ENCODE measurements at regions not wholly inside any gene's neighbourhood (a gene's known extent, or its start where the extent isn't known, plus 50 kb on each side); places are given as distances from the start of the nearest gene placed in this dataset.

DNA sequence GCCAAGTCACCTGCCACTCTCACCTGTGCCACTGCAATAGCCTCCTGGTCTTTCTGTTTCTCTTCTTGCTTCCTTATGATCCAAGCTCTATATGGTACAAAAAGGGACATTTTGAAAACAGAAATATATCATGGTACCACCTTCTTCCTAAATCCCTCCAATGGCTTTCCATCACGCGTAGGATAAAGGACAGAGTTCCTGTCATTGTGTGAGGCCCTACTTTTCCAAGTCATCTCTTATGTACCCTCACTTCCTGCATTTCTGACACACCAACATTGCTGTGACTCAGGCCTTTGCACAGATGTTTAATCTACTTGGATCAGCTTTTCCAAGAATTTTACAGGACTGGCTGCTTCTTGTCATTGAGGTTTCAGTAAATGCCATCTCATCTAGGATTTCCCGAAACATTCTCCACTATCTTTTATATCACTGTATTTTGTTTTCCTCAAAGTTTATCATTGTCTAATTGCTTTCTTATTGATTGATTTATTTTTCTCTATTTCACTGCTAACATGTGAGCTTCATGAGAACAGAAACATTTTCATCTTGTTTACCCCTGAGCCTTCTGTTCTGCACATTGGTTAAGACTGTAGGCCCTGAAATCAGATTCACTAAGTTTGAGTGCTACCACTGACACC lies 426.1 kb upstream of the FANCL start:
- in situ Hi-C loops (cut with MboI) = no loop called here
- ChIA-PET RAD21 (ENCODE audit: unreplicated experiment) (interaction anchor here (0.6 kb wide), 1 partner anchor 758 kb away, joined by 3 read pairs; no protein-coding TSS in a partner anchor), POLR2A (no interaction called here), CTCF (no interaction called here), SMC1A (ENCODE audit: uncharacterized antibody, unreplicated experiment) (no interaction called here)
- no peaks in the 10 kb centered on the region for H4K20me1 ChIP-seq (ENCODE audit: control insufficient read depth, insufficient read depth)
- intact Hi-C loops (cut with micrococcal nuclease; ENCODE audit: unreplicated experiment) = no loop called here
- FAIRE-seq (no peak), DNase-seq (ENCODE audit: low read depth, low spot score) (no peak), ATAC-seq (no peak)
- BruUV-seq (replicated peaks) = no TSS peak
- no peaks in the 10 kb centered on the region for H3K36me3 ChIP-seq (ENCODE audit: control insufficient read depth in 2 of 2, insufficient read depth in 2 of 2, low read length in 1 of 2)
- WGBS (ENCODE audit: insufficient coverage, insufficient replicate concordance, low lambda C conversion rate, missing lambda C conversion rate) = 64% methylated on average over 3 of the region's 3 CpGs
- no peak overlapping the region for H3K4me3 ChIP-seq
- H3K9ac ChIP-seq (ENCODE audit: control insufficient read depth, insufficient read depth, low read length) = no peak overlapping the region
- H3K27me3 ChIP-seq (replicated peaks in 1 of 2; ENCODE audit: control insufficient read depth in 2 of 2, insufficient read depth in 2 of 2, low read length in 1 of 2) = no peaks in the 10 kb centered on the region
- no peaks in the 10 kb centered on the region for H3K79me2 ChIP-seq (ENCODE audit: control insufficient read depth, insufficient read depth, low read length)
- no peak overlapping the region for H3K27ac ChIP-seq (ENCODE audit: control insufficient read depth, insufficient read depth)
- no peaks in the 10 kb centered on the region for H3K9me3 ChIP-seq (replicated peaks; ENCODE audit: control insufficient read depth, insufficient read depth, low read length)
- H3K4me2 ChIP-seq (ENCODE audit: control insufficient read depth, insufficient read depth) = no peak overlapping the region
- H2AFZ ChIP-seq (ENCODE audit: control insufficient read depth, low read depth, low read length) = no peak overlapping the region
- H3K4me1 ChIP-seq (ENCODE audit: control insufficient read depth, insufficient read depth, low read length) = no peaks in the 10 kb centered on the region
- TF ChIP-seq, protein P1, sequence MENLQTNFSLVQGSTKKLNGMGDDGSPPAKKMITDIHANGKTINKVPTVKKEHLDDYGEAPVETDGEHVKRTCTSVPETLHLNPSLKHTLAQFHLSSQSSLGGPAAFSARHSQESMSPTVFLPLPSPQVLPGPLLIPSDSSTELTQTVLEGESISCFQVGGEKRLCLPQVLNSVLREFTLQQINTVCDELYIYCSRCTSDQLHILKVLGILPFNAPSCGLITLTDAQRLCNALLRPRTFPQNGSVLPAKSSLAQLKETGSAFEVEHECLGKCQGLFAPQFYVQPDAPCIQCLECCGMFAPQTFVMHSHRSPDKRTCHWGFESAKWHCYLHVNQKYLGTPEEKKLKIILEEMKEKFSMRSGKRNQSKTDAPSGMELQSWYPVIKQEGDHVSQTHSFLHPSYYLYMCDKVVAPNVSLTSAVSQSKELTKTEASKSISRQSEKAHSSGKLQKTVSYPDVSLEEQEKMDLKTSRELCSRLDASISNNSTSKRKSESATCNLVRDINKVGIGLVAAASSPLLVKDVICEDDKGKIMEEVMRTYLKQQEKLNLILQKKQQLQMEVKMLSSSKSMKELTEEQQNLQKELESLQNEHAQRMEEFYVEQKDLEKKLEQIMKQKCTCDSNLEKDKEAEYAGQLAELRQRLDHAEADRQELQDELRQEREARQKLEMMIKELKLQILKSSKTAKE (IDR thresholded peaks at IDR 0.05; ENCODE audit: low read depth, poor library complexity, severe bottlenecking) = no peak
- TF ChIP-seq, protein P2, sequence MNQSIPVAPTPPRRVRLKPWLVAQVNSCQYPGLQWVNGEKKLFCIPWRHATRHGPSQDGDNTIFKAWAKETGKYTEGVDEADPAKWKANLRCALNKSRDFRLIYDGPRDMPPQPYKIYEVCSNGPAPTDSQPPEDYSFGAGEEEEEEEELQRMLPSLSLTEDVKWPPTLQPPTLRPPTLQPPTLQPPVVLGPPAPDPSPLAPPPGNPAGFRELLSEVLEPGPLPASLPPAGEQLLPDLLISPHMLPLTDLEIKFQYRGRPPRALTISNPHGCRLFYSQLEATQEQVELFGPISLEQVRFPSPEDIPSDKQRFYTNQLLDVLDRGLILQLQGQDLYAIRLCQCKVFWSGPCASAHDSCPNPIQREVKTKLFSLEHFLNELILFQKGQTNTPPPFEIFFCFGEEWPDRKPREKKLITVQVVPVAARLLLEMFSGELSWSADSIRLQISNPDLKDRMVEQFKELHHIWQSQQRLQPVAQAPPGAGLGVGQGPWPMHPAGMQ (IDR thresholded peaks at IDR 0.05; ENCODE audit: borderline replicate concordance) = no peak
- TF ChIP-seq TAF1 (IDR thresholded peaks at IDR 0.05; ENCODE audit: borderline replicate concordance, low read depth, low read length) = no peak
- no peak for TF ChIP-seq ZBED1 (IDR thresholded peaks at IDR 0.05; ENCODE audit: borderline replicate concordance)
- no peak for TF ChIP-seq TCF12 (IDR thresholded peaks at IDR 0.05; ENCODE audit: low read depth, low read length)
- no peak for TF ChIP-seq HCFC1 (IDR thresholded peaks at IDR 0.05; ENCODE audit: low read length)
- no peak for TF ChIP-seq EP300 (IDR thresholded peaks at IDR 0.05; ENCODE audit: borderline replicate concordance in 1 of 2, control insufficient read depth in 1 of 2, low read depth in 2 of 2, low read length in 2 of 2)
- no peak for TF ChIP-seq MYC (IDR thresholded peaks at IDR 0.05; ENCODE audit: insufficient read depth, insufficient read length, insufficient replicate concordance, low read length, severe bottlenecking)
- TF ChIP-seq SIX5 (IDR thresholded peaks at IDR 0.05; ENCODE audit: low read depth, low read length, severe bottlenecking) = no peak
- no peak for TF ChIP-seq CBFB (IDR thresholded peaks at IDR 0.05; ENCODE audit: low read depth)
- no peak for TF ChIP-seq YY1 (IDR thresholded peaks at IDR 0.05; ENCODE audit: low read depth, low read length)
- TF ChIP-seq NR2C2 (IDR thresholded peaks at IDR 0.05; ENCODE audit: borderline replicate concordance, control insufficient read depth, insufficient read length, low read depth) = no peak
- no peak for TF ChIP-seq GATAD2B (conservative IDR thresholded peaks at IDR 0.05; ENCODE audit: low read depth)
- no peak for TF ChIP-seq HDAC6 (IDR thresholded peaks at IDR 0.05; ENCODE audit: unreplicated experiment)
- no peak for TF ChIP-seq ATF7 (IDR thresholded peaks at IDR 0.05; ENCODE audit: low read depth)
- TF ChIP-seq, protein P3, sequence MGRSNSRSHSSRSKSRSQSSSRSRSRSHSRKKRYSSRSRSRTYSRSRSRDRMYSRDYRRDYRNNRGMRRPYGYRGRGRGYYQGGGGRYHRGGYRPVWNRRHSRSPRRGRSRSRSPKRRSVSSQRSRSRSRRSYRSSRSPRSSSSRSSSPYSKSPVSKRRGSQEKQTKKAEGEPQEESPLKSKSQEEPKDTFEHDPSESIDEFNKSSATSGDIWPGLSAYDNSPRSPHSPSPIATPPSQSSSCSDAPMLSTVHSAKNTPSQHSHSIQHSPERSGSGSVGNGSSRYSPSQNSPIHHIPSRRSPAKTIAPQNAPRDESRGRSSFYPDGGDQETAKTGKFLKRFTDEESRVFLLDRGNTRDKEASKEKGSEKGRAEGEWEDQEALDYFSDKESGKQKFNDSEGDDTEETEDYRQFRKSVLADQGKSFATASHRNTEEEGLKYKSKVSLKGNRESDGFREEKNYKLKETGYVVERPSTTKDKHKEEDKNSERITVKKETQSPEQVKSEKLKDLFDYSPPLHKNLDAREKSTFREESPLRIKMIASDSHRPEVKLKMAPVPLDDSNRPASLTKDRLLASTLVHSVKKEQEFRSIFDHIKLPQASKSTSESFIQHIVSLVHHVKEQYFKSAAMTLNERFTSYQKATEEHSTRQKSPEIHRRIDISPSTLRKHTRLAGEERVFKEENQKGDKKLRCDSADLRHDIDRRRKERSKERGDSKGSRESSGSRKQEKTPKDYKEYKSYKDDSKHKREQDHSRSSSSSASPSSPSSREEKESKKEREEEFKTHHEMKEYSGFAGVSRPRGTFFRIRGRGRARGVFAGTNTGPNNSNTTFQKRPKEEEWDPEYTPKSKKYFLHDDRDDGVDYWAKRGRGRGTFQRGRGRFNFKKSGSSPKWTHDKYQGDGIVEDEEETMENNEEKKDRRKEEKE (IDR thresholded peaks at IDR 0.05) = no peak

All from GM12878 (cell line).